A204.1 (cell line): ENCODE measurements at regions not wholly inside any gene's neighbourhood (a gene's known extent, or its start where the extent isn't known, plus 50 kb on each side); places are given as distances from the start of the nearest gene placed in this dataset.
A peak's percentile ranks its signal among the peaks of the same experiment; 100 is the strongest.
"Not testable (repeated sequence)": the region's sequence is repeated elsewhere in the genome, so short reads cannot be mapped to it uniquely, and the experiment has no call there.

Source experiments
- FAIRE-seq: peaks from 2 replicates; lab custom pipeline; 2012; peaks lifted over from hg19 to GRCh38; lab: Jason Lieb, UNC

- no peak for FAIRE-seq
These were observed 146.5 kb downstream of the SPANXN1 start for GRCh38 chrX:145393702-145394235.

- no peak for FAIRE-seq
These were observed 147.0 kb downstream of the SPANXN1 start for GRCh38 chrX:145394344-145394743.

- no peak for FAIRE-seq
These were observed 149.3 kb downstream of the SPANXN1 start for GRCh38 chrX:145396612-145397011.

GRCh38 chrX:145405012-145405411 is 157.7 kb downstream of the SPANXN1 start:
- peak; percentile 79 for FAIRE-seq

GRCh38 chrX:145410622-145411021 is 163.3 kb downstream of the SPANXN1 start:
- FAIRE-seq = no peak

- FAIRE-seq = not testable (repeated sequence)
These were observed 188.9 kb downstream of the SPANXN1 start for GRCh38 chrX:145436211-145436610.

GRCh38 chrX:145464650-145465049 is 217.3 kb downstream of the SPANXN1 start:
- no peak for FAIRE-seq

GRCh38 chrX:145475725-145476124 is 228.4 kb downstream of the SPANXN1 start:
- FAIRE-seq = no peak

- no peak for FAIRE-seq
These were observed 237.4 kb downstream of the SPANXN1 start for GRCh38 chrX:145484740-145485139.

GRCh38 chrX:145502670-145503069 is 255.4 kb downstream of the SPANXN1 start:
- FAIRE-seq = no peak

GRCh38 chrX:145506214-145506613 is 258.9 kb downstream of the SPANXN1 start:
- no peak for FAIRE-seq

GRCh38 chrX:145524931-145525330 is 277.6 kb downstream of the SPANXN1 start:
- FAIRE-seq = no peak

GRCh38 chrX:145532176-145532780 is 285.0 kb downstream of the SPANXN1 start:
- no peak for FAIRE-seq

GRCh38 chrX:145533534-145533933 is 284.1 kb upstream of the SLITRK2 start:
- no peak for FAIRE-seq

GRCh38 chrX:145549496-145549895 is 268.1 kb upstream of the SLITRK2 start:
- no peak for FAIRE-seq

GRCh38 chrX:145552643-145553042 is 265.0 kb upstream of the SLITRK2 start:
- no peak for FAIRE-seq

GRCh38 chrX:145553702-145554101 is 263.9 kb upstream of the SLITRK2 start:
- no peak for FAIRE-seq

GRCh38 chrX:145563159-145563558 is 254.5 kb upstream of the SLITRK2 start:
- FAIRE-seq = no peak

- FAIRE-seq = no peak
These were observed 207.6 kb upstream of the SLITRK2 start for GRCh38 chrX:145609951-145610511.

- no peak for FAIRE-seq
These were observed 203.7 kb upstream of the SLITRK2 start for GRCh38 chrX:145613894-145614293.

GRCh38 chrX:145620666-145621065 is 197.0 kb upstream of the SLITRK2 start:
- no peak for FAIRE-seq

GRCh38 chrX:145623453-145623852 is 194.2 kb upstream of the SLITRK2 start:
- FAIRE-seq = no peak

- no peak for FAIRE-seq
These were observed 187.5 kb upstream of the SLITRK2 start for GRCh38 chrX:145630081-145630480.

- FAIRE-seq = no peak
These were observed 186.7 kb upstream of the SLITRK2 start for GRCh38 chrX:145630806-145631435.
